Trophoblast cell (in vitro differentiated cells and primary cell): ENCODE measurements at regions not wholly inside any gene's neighbourhood (a gene's known extent, or its start where the extent isn't known, plus 50 kb on each side); places are given as distances from the start of the nearest gene placed in this dataset.

Source experiments
- DNase-seq, 2 donors: peaks; one replicate each; pipeline ENCODE4 v3.0.0-alpha.2; 2016
- H2AFZ ChIP-seq: 2 replicates; pipeline ENCODE4 v1.6.1; 2013; ENCODE audit warnings: low read length, moderate library complexity, mild to moderate bottlenecking; ENCODE audit not compliant: insufficient read depth, poor library complexity
- H2AK5ac ChIP-seq: 2 replicates; pipeline ENCODE4 v1.6.1; 2013; ENCODE audit warnings: mild to moderate bottlenecking, low read length
- H2BK120ac ChIP-seq: 2 replicates; pipeline ENCODE4 v1.6.1; 2013; ENCODE audit warnings: low read length, mild to moderate bottlenecking, moderate library complexity; ENCODE audit not compliant: insufficient read depth, poor library complexity
- H2BK12ac ChIP-seq: 2 replicates; pipeline ENCODE4 v1.6.1; 2013; ENCODE audit warnings: mild to moderate bottlenecking, low read length, moderate library complexity
- H2BK5ac ChIP-seq: 2 replicates; pipeline ENCODE4 v1.6.1; 2013; ENCODE audit warnings: low read length, low read depth, moderate library complexity, mild to moderate bottlenecking; ENCODE audit not compliant: poor library complexity
- H3K14ac ChIP-seq: 2 replicates; pipeline ENCODE4 v1.6.1; 2013; ENCODE audit warnings: mild to moderate bottlenecking, low read length
- H3K18ac ChIP-seq: 2 replicates; pipeline ENCODE4 v1.6.1; 2013; ENCODE audit warnings: mild to moderate bottlenecking, low read length
- H3K23ac ChIP-seq: 2 replicates; pipeline ENCODE4 v1.6.1; 2013; ENCODE audit warnings: low read length
- H3K27ac ChIP-seq: 2 replicates; pipeline ENCODE4 v1.5.1; 2013; ENCODE audit warnings: low read depth, mild to moderate bottlenecking, inconsistent platforms, low read length, moderate library complexity
- H3K27me3 ChIP-seq: 2 replicates; pipeline ENCODE4 v1.6.1; 2013; ENCODE audit warnings: inconsistent platforms, mild to moderate bottlenecking, low read length, moderate library complexity; ENCODE audit not compliant: insufficient read depth
- H3K36me3 ChIP-seq, 2 experiments: 1 replicate in 1 of 2; 2 replicates in 1 of 2; pipeline ENCODE4 v1.6.1; 2013; ENCODE audit warnings: low read length in 2 of 2, mild to moderate bottlenecking in 2 of 2, moderate library complexity in 1 of 2; ENCODE audit not compliant: insufficient read depth in 2 of 2, control insufficient read depth in 1 of 2
- H3K4ac ChIP-seq: 2 replicates; pipeline ENCODE4 v1.6.1; 2013; ENCODE audit warnings: low read depth, mild to moderate bottlenecking, low read length, moderate library complexity
- H3K4me1 ChIP-seq, 2 experiments: 1 replicate in 1 of 2; 2 replicates in 1 of 2; pipeline ENCODE4 v1.6.1; 2013; ENCODE audit warnings: low read length in 2 of 2, mild to moderate bottlenecking in 2 of 2, moderate library complexity in 1 of 2; ENCODE audit not compliant: insufficient read depth in 2 of 2, control insufficient read depth in 1 of 2
- H3K4me2 ChIP-seq: 2 replicates; pipeline ENCODE4 v1.6.1; 2013; ENCODE audit warnings: inconsistent platforms, mild to moderate bottlenecking, low read length, moderate library complexity
- H3K4me3 ChIP-seq: 2 replicates; pipeline ENCODE4 v1.5.1; 2013; ENCODE audit warnings: mild to moderate bottlenecking, low read depth, low read length, inconsistent platforms
- H3K79me1 ChIP-seq: one replicate; pipeline ENCODE4 v1.6.1; 2013; ENCODE audit warnings: low read length
- H3K79me2 ChIP-seq: 2 replicates; pipeline ENCODE4 v1.6.1; 2013; ENCODE audit warnings: low read length, mild to moderate bottlenecking; ENCODE audit not compliant: control insufficient read depth, insufficient read depth, poor library complexity
- H3K9ac ChIP-seq: 2 replicates; pipeline ENCODE4 v1.6.1; 2013; ENCODE audit warnings: mild to moderate bottlenecking, low read length
- H3K9me3 ChIP-seq: 2 replicates; pipeline ENCODE4 v1.6.1; 2013; ENCODE audit warnings: low read depth, mild to moderate bottlenecking, control low read depth, inconsistent platforms, low read length; ENCODE audit not compliant: insufficient read depth
- H4K12ac ChIP-seq: 2 replicates; pipeline ENCODE4 v1.6.1; 2013; ENCODE audit warnings: low read depth, mild to moderate bottlenecking, low read length, moderate library complexity
- H4K8ac ChIP-seq: 2 replicates; pipeline ENCODE4 v1.6.1; 2013; ENCODE audit warnings: low read depth, mild to moderate bottlenecking, low read length, moderate library complexity
- H4K91ac ChIP-seq: one replicate; pipeline ENCODE4 v1.6.1; 2013; ENCODE audit warnings: low read depth, mild to moderate bottlenecking, low read length, moderate library complexity
- WGBS: extraction: QIAGEN DNeasy Blood & Tissue Kit; methylation state at CpG from one replicate; pipeline ENCODE4 v1.1.7; 2013; ENCODE audit warnings: missing lambda C conversion rate; ENCODE audit not compliant: insufficient read length, insufficient coverage; ENCODE audit errors: extremely low coverage; 5-methylcytosine and 5-hydroxymethylcytosine counted together

DNA sequence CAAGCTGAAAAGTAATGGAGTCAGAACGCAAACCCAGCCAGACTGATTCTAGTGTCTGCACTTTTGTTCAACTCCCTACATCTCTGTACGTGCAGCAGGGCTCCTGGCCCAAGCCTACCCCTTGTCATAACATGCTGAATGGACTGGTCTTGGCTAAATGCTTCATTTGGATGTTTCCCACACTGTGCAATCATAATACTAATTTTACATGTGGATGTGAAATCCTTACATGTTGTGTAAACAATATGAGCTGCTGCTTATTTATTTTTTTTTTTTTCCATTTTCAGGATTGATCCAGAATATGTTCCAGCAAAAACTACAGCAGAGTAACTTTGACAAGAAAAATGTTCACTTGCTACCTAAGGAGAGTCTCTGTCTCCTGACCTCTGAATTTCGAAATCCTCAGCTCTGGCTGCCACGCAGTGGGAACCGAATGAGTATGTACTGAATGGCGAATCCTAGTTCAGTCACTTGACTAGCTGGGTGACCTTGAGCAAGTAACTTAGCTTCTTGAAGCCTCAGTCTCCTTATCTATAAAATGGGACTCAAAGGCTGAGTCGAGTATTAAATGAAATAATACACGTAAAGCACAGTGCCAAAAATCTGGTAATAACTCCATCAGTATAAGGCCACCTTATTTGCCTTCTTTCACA, 133.4 kb downstream of the EHF start:
- no peak overlapping the region for H2BK12ac ChIP-seq
- no peak overlapping the region for H4K12ac ChIP-seq
- no CpG with 5 or more reads among the region's 8 CpGs for WGBS
- no peak overlapping the region for H3K14ac ChIP-seq
- H3K27ac ChIP-seq = no peak overlapping the region
- no peak overlapping the region for H2BK5ac ChIP-seq
- no peaks in the 10 kb centered on the region for H3K79me2 ChIP-seq
- H3K9ac ChIP-seq = no peak overlapping the region
- no peak overlapping the region for H3K18ac ChIP-seq
- no peaks in the 10 kb centered on the region for H3K9me3 ChIP-seq
- no peak overlapping the region for H3K4me3 ChIP-seq
- peaks cover 0 to 6% of the 10 kb centered on the region in 2 experiments for H3K4me1 ChIP-seq
- H3K27me3 ChIP-seq = no peaks in the 10 kb centered on the region
- peaks cover 0 to 7% of the 10 kb centered on the region in 2 experiments for H3K36me3 ChIP-seq
- H4K91ac ChIP-seq = no peak overlapping the region
- no peak overlapping the region for H4K8ac ChIP-seq
- DNase-seq = no peak
- no peak overlapping the region for H3K4me2 ChIP-seq
- H3K79me1 ChIP-seq = no peaks in the 10 kb centered on the region
- no peak overlapping the region for H2AK5ac ChIP-seq
- no peak overlapping the region for H2BK120ac ChIP-seq
- H3K4ac ChIP-seq = no peak overlapping the region
- H2AFZ ChIP-seq = no peak overlapping the region
- H3K23ac ChIP-seq = no peak overlapping the region

DNA sequence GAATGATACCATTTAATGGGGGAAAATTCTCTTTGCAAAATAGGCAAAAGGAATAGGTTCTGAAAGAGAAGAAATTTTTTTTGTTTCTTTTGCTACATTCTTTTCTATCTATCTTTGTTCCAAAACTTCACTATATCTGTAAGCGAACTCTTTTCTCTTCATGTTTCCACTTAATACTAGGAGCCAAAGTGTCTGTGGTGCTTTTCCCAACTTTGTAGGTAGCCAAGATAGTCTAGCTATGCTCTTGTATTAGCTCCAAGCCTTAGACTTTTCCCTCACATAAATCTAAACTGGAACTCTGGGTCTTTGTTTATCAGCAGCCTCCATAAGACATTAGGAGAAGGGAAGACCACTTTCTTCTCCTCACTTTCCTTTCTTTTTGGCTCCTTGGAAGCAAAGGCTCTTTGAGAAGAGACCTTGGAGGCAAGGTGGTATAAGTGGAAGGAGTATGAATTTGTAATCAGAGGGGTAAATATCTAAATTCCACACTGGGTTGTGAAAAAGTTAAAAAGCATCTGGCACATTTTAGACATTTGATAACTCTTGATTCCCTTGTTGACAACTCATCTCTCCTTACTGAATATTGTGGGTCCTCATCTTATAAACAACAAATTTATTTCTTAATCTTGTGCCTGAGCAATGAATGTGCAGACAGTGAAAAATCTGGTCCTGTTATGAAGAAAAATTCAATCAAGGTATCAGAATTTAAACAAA, 130.0 kb downstream of the EHF start:
- no peak overlapping the region for H3K23ac ChIP-seq
- no peaks in the 10 kb centered on the region for H3K4me1 ChIP-seq
- no peak overlapping the region for H3K4me3 ChIP-seq
- H3K4me2 ChIP-seq = no peak overlapping the region
- no peak overlapping the region for H4K91ac ChIP-seq
- H3K27me3 ChIP-seq = no peaks in the 10 kb centered on the region
- no peak overlapping the region for H4K12ac ChIP-seq
- no peak overlapping the region for H3K14ac ChIP-seq
- no peak overlapping the region for H3K4ac ChIP-seq
- H3K9ac ChIP-seq = no peak overlapping the region
- H2AK5ac ChIP-seq = no peak overlapping the region
- no peak overlapping the region for H3K18ac ChIP-seq
- no peak overlapping the region for H2AFZ ChIP-seq
- H2BK5ac ChIP-seq = no peak overlapping the region
- no CpG with 5 or more reads among the region's 1 CpG for WGBS
- no peak overlapping the region for H3K27ac ChIP-seq
- no peak overlapping the region for H2BK12ac ChIP-seq
- H2BK120ac ChIP-seq = no peak overlapping the region
- no peak for DNase-seq
- no peak overlapping the region for H4K8ac ChIP-seq
- peaks cover 0 to 7% of the 10 kb centered on the region in 2 experiments for H3K36me3 ChIP-seq
- H3K9me3 ChIP-seq = no peaks in the 10 kb centered on the region
- H3K79me1 ChIP-seq = no peaks in the 10 kb centered on the region
- H3K79me2 ChIP-seq = no peaks in the 10 kb centered on the region

DNA sequence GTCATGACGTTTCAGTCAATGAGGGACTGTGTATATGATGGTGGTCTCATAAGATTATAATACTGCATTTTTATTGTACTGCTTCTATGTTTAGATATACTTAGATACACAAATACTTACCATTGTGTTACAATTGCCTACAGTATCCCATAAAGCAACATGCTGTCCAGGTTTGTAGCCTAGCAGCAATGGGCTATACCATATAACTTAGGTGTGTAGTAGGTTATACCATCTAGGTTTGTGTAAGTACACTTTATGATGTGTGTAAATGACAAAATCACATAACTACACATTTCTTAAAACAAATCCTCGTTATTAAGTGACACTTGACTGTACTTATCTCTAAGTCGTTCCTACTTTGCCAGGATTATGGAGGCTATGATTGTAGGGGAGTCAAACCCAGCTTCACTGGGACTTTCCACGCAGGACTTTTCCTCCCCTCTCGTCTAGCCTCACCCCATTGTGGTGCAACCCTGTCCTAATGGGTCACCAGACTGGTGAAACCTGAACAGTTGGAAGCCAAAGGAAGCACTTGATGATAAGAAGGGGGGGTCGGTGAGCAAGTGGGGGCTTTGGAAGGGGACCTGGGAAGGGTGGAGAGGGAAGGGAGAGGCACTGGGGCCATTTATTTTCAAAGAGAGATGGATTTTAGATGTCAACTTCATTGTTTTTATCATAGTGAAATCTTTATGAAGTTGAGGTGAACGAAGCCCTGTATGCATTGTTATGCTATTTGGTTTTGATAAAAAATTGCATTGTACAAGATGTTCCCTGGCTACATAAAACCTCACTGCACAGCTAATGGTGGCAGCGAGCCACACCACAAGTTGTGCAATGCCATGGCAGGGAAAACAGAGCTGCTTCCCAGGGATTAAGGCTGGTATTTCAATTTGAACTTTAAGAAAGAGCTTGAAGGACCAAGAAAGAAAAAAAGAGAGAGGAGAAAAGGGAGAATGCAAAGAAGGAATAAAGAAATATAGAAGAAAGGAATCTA, 129.1 kb downstream of the EHF start:
- H3K23ac ChIP-seq = no peak overlapping the region
- no peak overlapping the region for H4K12ac ChIP-seq
- no peaks in the 10 kb centered on the region for H3K9me3 ChIP-seq
- no peak overlapping the region for H4K8ac ChIP-seq
- H3K4ac ChIP-seq = no peak overlapping the region
- H2BK12ac ChIP-seq = no peak overlapping the region
- H2BK5ac ChIP-seq = no peak overlapping the region
- H3K27ac ChIP-seq = no peak overlapping the region
- no peak overlapping the region for H3K18ac ChIP-seq
- no peak for DNase-seq
- H3K9ac ChIP-seq = no peak overlapping the region
- H3K36me3 ChIP-seq = peaks cover 0 to 5% of the 10 kb centered on the region in 2 experiments
- no peaks in the 10 kb centered on the region for H3K4me1 ChIP-seq
- H3K14ac ChIP-seq = no peak overlapping the region
- no peaks in the 10 kb centered on the region for H3K79me1 ChIP-seq
- H3K27me3 ChIP-seq = no peaks in the 10 kb centered on the region
- WGBS = no CpG with 5 or more reads among the region's 8 CpGs
- no peak overlapping the region for H4K91ac ChIP-seq
- H2BK120ac ChIP-seq = no peak overlapping the region
- no peak overlapping the region for H2AFZ ChIP-seq
- H2AK5ac ChIP-seq = no peak overlapping the region
- H3K79me2 ChIP-seq = no peaks in the 10 kb centered on the region
- no peak overlapping the region for H3K4me3 ChIP-seq
- no peak overlapping the region for H3K4me2 ChIP-seq

DNA sequence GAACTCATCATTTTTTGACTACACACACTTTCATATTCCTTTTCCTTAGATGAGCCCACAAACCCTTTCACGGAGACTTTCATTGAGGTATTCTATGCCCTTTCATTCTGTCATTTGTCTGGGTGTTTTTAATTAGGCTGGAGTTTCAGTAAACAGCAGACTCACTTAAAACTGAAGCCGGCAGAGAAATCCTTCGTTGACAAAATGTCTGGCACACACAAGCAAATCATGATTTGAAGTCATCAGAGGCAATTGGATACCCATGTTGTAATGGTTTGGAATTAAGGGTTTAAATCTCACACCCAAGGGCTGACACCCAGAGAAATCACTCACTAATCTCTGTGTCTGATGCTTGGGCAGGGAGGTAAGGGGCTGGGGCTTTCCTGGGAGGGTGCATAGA, 127.1 kb downstream of the EHF start:
- H3K27me3 ChIP-seq = no peaks in the 10 kb centered on the region
- no peaks in the 10 kb centered on the region for H3K79me1 ChIP-seq
- H3K4ac ChIP-seq = no peak overlapping the region
- H3K36me3 ChIP-seq = peaks cover 0 to 5% of the 10 kb centered on the region in 2 experiments
- H4K12ac ChIP-seq = no peak overlapping the region
- H3K9me3 ChIP-seq = no peaks in the 10 kb centered on the region
- no peak overlapping the region for H3K27ac ChIP-seq
- no CpG with 5 or more reads among the region's 3 CpGs for WGBS
- H3K4me1 ChIP-seq = no peaks in the 10 kb centered on the region
- no peak overlapping the region for H4K8ac ChIP-seq
- H3K4me3 ChIP-seq = no peak overlapping the region
- H3K4me2 ChIP-seq = no peak overlapping the region
- H3K79me2 ChIP-seq = no peaks in the 10 kb centered on the region
- H3K23ac ChIP-seq = no peak overlapping the region
- no peak overlapping the region for H2BK5ac ChIP-seq
- no peak overlapping the region for H4K91ac ChIP-seq
- no peak for DNase-seq
- H2BK120ac ChIP-seq = no peak overlapping the region
- no peak overlapping the region for H2BK12ac ChIP-seq
- no peak overlapping the region for H3K18ac ChIP-seq
- H2AK5ac ChIP-seq = no peak overlapping the region
- no peak overlapping the region for H3K14ac ChIP-seq
- H2AFZ ChIP-seq = no peak overlapping the region
- H3K9ac ChIP-seq = no peak overlapping the region
